Activated CD4-positive, CD25-positive, alpha-beta regulatory T cell treated with anti-CD3 and anti-CD28 coated beads, Interleukin-2, amount 50 U/mL, for 72 hours (primary cell): ENCODE measurements at regions not wholly inside any gene's neighbourhood (a gene's known extent, or its start where the extent isn't known, plus 50 kb on each side); places are given as distances from the start of the nearest gene placed in this dataset.

Experiments used
- DNase-seq: peaks from one replicate; pipeline ENCODE4 v3.0.0; 2021

DNA sequence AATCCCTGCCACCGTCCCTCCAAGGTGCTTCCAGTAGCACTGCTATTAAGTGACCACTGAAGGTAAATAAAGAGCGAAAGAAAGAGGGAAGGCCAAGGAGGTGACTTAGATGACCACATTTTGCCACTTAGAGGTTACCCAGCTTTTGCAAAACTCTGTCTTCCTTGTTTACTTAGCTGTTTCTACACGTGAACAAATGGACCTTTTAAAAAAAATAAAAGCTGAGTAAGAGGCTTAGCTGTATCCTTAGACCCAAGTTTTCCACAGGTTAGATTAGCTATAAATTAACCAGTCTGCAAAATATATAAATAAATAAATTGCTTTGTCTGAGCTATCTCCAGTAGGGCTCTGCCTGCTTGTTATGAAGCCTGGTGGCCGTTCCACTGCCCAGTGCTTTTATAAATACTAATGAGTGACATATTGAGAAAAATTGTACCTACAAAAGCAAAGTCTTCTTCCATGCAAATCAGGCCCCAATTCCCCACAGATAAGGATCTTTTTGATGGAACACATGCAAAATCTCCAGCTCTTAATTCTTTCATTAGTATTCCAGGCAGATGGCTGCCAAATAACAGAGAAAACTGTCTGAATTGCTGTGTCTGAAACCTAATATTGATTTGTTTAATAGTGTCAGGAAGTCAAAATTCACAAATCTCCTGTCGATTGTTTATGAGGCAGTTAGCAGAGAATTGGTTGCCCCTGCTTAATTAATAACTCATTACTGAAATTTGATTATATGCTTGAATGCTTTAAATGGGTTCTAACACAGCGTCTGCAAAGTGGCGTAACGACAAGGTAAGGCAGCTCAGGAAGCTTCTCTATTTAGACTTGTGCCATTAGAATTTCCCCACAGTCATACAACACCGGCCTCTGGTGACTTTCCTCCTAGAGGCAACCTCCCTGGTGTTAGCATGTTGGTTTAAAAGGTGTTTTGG, 176.7 kb downstream of the EMX2 start:
- no peak for DNase-seq

DNA sequence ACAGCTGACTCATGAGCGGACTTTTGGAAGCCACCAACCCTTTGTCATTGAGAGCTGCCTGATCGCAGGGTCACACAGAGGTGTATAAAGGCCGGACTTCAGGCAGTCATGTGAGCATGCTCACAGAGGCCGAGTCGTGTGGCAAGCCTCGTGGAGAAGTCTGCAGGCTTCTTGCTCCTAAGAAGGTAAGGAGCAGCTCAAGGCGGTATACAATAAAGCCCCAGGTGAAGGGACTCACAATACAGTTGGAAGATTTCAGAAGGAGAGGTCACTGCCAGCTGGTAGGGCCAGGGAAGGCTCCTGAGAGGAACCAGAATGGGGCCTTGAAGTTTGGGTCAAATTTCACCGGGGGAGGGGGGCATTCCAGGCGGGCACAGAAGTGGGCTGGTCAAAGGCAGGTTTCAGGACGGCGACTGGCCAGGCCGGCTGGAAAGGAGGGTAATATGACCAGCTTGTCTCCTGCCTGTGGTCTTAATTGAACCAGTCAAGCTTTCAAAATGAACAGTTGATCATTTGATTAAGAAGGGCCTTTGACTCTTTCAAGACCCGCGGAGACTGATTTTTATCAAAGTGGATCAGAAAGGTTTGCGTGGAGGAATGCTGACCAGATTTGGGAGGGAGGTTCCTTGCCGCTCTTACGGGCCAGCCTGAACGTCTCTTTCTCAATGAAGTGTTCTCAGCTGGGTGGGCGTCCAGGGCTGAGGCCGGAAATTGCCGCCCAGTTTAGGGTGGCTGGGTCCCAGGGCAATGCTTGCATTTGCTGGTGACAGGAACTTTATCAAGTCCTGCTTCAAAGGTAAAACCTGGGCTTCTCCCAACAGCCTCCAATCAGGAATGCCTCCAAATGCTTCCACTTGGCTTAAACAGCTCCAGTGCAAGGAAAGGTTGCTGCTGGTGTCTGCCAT, 178.6 kb downstream of the EMX2 start:
- DNase-seq = no peak

GRCh38 chr10:117721873-117722272, 179.3 kb downstream of the EMX2 start:
- no peak for DNase-seq

DNA sequence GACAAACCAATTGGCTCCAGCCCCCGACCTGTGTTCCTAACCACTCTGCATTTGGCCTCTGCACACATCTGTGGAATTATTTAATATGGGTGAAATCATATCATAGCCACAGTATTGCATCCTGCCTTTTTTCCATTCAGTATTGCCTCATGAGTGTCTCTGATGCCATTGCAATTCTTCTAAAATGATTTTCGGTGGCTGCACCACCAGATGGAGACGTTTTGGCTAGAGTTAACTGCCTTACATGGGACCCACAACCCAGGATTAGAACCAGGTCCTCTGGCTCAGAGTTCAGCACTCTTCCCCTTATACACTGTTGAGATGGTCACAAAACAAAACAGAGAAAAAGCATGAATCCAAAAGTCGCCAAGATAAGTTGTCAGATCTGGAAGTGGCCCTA, 180.8 kb downstream of the EMX2 start:
- no peak for DNase-seq

GRCh38 chr10:117725993-117726392, 183.4 kb downstream of the EMX2 start:
- DNase-seq = no peak

DNA sequence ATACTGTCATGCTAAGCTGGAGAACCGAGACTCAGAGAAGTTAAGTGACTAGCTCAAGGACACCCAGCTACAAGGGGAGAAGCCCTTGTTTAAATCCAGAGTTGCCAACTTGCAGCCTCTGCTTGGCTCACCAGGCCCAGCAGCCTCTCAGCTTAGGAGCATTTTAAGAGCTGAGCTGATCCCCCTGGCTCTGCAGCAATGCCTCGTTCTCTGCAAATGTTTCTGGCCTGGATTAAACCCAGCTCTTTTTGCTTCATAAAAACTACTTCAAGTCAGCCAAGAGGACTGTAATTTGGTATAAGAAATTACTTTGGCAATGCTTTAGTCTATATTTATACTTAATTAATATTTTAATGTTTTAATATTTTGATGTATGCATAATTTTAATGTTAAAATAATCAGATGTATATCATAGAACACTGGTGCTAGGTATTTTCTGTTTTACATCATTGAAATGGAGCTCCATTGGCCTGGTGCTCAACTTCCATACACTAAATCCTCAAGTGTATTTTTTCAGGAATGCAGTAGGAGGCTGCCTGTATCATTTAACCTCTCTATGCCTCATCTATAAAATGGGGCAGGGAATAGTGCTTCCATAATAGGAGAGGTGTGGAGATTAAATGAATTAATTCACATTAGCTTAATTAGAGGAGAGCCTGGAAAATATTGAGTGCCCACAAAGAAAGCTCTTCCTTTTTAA, 184.2 kb downstream of the EMX2 start:
- DNase-seq = no peak

- DNase-seq = no peak
These were observed 184.9 kb downstream of the EMX2 start for GRCh38 chr10:117727421-117727820.

GRCh38 chr10:117728087-117728486, 185.5 kb downstream of the EMX2 start:
- DNase-seq = no peak

- DNase-seq = no peak
These were observed 186.6 kb downstream of the EMX2 start for GRCh38 chr10:117729156-117729555.

GRCh38 chr10:117731121-117731791, 188.7 kb downstream of the EMX2 start:
- DNase-seq = no peak

- no peak for DNase-seq
These were observed 192.3 kb downstream of the EMX2 start for GRCh38 chr10:117734731-117735405.

GRCh38 chr10:117736655-117737054, 194.1 kb downstream of the EMX2 start:
- DNase-seq = no peak

DNA sequence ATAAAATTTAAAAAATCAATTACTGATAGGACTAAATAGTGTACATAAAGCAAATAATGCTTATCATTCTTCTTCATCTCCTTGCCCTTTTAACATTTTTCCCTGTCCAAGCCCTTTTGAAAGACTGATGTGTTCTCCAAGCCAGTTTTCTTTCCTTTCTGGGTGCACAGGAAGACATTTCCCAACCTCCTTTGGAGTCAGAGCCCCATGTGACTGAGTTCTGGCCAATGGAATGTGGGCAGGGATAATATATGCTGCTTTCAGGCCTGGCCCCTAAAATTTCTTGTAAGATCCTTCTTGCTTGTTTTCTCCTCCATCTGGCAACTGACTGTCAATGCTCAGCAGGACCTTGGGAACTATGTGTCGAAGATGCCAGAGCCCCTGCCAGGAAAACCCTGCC, 197.5 kb downstream of the EMX2 start:
- DNase-seq = no peak

DNA sequence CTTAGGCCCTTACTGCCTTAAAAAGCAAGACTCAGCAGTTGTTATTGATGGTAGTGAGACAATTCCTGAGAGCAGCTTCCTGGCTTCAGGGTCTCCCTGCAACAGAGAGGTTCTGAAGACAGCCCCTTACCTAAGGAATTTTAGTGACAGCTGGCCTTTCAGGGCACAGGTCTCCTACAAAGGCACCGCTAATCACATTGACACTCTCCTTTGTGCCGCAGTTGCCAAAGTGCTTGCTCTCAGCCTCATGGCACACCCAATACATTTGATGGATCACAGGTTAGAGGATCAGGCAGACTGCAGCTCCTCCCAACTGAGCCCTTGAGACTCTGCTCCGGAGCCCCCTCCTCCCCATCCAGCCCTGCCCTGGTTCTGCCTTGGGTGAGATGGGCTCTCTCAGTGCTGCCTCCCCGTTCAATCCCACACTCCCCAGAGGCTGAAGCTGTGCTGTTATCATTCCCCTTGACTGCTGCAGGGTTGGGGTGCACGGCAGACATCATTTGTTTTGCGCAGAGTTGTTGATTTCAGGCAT, 198.2 kb downstream of the EMX2 start:
- DNase-seq = no peak

DNA sequence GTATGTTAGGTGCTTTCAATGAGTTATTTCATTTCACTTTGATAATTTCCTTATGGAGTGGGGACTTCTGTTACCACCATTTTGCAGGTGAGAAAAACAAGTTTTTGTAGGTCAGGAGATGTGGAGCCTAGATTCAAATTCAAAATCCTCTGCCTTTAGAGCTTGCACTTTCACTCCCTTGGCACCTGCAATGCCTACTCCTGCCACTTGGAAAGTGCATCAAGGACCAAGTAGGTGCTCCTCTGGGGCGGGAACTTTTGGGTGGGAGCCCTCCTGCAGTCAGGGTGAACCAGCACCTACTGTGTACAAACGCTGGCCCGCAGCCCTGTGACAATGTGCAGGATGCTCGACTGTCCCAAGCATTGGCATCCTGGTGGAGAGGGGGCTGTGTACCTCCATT, 199.0 kb downstream of the EMX2 start:
- no peak for DNase-seq

DNA sequence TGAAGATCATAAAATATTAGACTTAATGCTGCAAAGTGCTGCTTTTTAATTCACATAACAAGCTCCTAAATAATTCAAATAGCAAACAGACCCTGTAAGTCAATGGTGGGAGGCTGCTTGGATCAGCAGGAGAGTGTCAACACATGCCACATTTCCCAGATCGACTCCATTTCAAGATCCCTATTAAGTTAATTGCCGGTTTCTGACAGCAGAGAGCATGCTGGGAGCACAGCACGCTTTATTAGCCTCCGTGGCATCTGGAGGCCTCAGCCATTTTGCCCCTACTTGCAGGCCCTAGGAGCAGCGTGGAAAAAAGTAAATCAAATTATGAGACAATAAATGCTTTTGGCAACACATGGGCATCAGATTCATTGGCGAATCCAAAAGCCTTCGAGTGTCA, 201.0 kb downstream of the EMX2 start:
- no peak for DNase-seq

GRCh38 chr10:117745301-117745700, 202.8 kb downstream of the EMX2 start:
- DNase-seq = no peak

- DNase-seq = no peak
These were observed 204.2 kb downstream of the EMX2 start for GRCh38 chr10:117746541-117747448.

DNA sequence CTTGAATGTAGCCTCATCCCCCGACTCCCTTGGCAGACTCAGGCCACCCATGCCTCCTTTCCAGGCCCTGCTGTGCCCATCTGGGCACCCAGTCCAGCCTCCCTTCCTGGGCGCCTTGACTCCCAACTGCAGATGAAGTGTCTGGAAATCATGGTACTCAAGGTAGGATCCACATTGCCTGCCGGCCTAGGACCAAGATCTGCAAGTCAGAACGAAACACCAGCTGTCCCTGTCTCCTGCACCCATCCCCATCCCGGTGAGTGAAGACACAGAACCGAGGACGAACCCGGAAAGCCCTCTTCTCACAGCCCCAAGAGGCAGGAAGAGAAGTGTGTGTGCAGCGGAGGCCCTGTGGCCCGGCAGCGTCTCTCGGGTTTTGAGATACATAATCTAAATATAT, 205.1 kb downstream of the EMX2 start:
- no peak for DNase-seq

DNA sequence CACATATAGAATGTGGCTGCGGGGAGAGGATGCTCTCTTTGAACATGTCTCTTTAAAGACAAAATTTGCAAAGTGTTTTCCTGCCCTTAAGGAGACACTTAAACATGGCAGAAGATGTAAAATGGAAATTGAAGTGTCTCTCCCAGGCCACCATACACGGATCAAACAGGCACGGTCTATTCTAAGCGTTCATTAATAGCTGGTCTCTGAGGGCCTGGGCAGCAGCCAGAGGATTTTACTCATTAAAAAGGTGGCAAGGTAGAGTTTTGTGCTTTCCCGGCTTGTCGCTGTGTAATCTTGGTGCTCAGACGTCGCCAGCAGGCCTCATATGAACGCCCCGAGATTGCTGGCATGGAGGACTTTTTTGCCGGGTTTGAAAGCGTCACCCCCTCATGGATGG, 205.5 kb downstream of the EMX2 start:
- no peak for DNase-seq

DNA sequence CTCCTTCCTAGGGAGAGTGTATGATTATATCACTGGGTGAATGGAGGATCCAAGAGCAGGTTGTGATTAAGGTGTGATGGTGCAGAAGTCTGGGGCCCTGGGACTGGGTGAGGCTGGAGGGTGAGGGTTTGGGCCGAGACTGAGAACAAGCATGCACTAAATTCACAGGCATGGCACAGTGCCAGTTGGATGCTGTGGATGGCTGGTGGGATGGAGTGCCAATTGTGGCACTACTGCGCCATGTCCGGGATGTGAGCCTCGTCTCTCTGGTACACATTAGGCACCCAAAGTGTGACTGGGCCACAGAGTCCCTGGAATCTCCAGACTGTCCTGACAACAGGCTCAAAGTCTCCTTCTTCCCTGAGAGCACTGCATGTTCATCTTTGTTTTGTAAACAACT, 208.1 kb downstream of the EMX2 start:
- DNase-seq = no peak
